Panc1 (cell line): ENCODE measurements at regions not wholly inside any gene's neighbourhood (a gene's known extent, or its start where the extent isn't known, plus 50 kb on each side); places are given as distances from the start of the nearest gene placed in this dataset.

Experiments
- CTCF ChIP-seq: fragments of 450-650 bp; IDR thresholded peaks from 2 replicates; pipeline ENCODE4 v1.5.1; 2017; ENCODE audit warnings: mild to moderate bottlenecking
- POLR2AphosphoS5 ChIP-seq: IDR thresholded peaks from 2 replicates; pipeline ENCODE4 v1.6.1; 2012; ENCODE audit warnings: mild to moderate bottlenecking, low read depth, low read length, moderate library complexity

GRCh38 chr17:34131386-34131785 lies 123.7 kb upstream of the CCL2 start:
- TF ChIP-seq CTCF: no peak
- TF ChIP-seq POLR2AphosphoS5: no peak
